ENCODE measurements at regions not wholly inside any gene's neighbourhood (a gene's known extent, or its start where the extent isn't known, plus 50 kb on each side); places are given as distances from the start of the nearest gene placed in this dataset.
"Not testable (repeated sequence)": the region's sequence is repeated elsewhere in the genome, so short reads cannot be mapped to it uniquely, and the experiment has no call there.

GRCh38 chr12:9411616-9412268 lies 196.0 kb downstream of the KLRB1 start:
- H3K4me2 ChIP-seq (ENCODE audit: control insufficient read depth, insufficient read depth); DNase-seq (ENCODE audit: low read depth, low spot score); SMC1A ChIA-PET (ENCODE audit: uncharacterized antibody, unreplicated experiment); H3K9ac ChIP-seq (ENCODE audit: control insufficient read depth, insufficient read depth, low read length); POLR2A ChIA-PET; H3K9me3 ChIP-seq (replicated peaks; ENCODE audit: control insufficient read depth, insufficient read depth, low read length); H3K27me3 ChIP-seq (replicated peaks in 1 of 2; ENCODE audit: control insufficient read depth in 2 of 2, insufficient read depth in 2 of 2, low read length in 1 of 2); H3K36me3 ChIP-seq (ENCODE audit: control insufficient read depth in 2 of 2, insufficient read depth in 2 of 2, low read length in 1 of 2); H3K4me1 ChIP-seq (ENCODE audit: control insufficient read depth, insufficient read depth, low read length); CTCF ChIA-PET; H4K20me1 ChIP-seq (ENCODE audit: control insufficient read depth, insufficient read depth); H3K79me2 ChIP-seq (ENCODE audit: control insufficient read depth, insufficient read depth, low read length); FAIRE-seq; H3K4me3 ChIP-seq; in situ Hi-C loops (cut with MboI); H3K27ac ChIP-seq (ENCODE audit: control insufficient read depth, insufficient read depth); RAD21 ChIA-PET (ENCODE audit: unreplicated experiment); BruUV-seq (replicated peaks); intact Hi-C loops (cut with micrococcal nuclease; ENCODE audit: unreplicated experiment): not testable (repeated sequence)
- H2AFZ ChIP-seq (ENCODE audit: control insufficient read depth, low read depth, low read length) = peak overlapping the region; percentile 33
- WGBS (ENCODE audit: insufficient coverage, insufficient replicate concordance, low lambda C conversion rate, missing lambda C conversion rate) = 20% methylated on average over 7 of the region's 7 CpGs
- ATAC-seq = peak; percentile 62
- TF ChIP-seq EGR1 (IDR thresholded peaks at IDR 0.05; ENCODE audit: borderline replicate concordance in 1 of 2, low read depth in 2 of 2, low read length in 2 of 2) = peak in 1 of 2 experiments; percentile 23; a peak in 1 of 3 replicates
- TF ChIP-seq RUNX3 (IDR thresholded peaks at IDR 0.05; ENCODE audit: low read length) = 0 out of 2 replicates have a peak, but pooled peaks have one; percentile 41

- H4K20me1 ChIP-seq (ENCODE audit: control insufficient read depth, insufficient read depth); CTCF ChIA-PET; intact Hi-C loops (cut with micrococcal nuclease; ENCODE audit: unreplicated experiment); H3K27ac ChIP-seq (ENCODE audit: control insufficient read depth, insufficient read depth); H3K4me1 ChIP-seq (ENCODE audit: control insufficient read depth, insufficient read depth, low read length); FAIRE-seq; H3K4me3 ChIP-seq; RAD21 ChIA-PET (ENCODE audit: unreplicated experiment); SMC1A ChIA-PET (ENCODE audit: uncharacterized antibody, unreplicated experiment); BruUV-seq (replicated peaks); H3K79me2 ChIP-seq (ENCODE audit: control insufficient read depth, insufficient read depth, low read length); H3K4me2 ChIP-seq (ENCODE audit: control insufficient read depth, insufficient read depth); H3K27me3 ChIP-seq (replicated peaks in 1 of 2; ENCODE audit: control insufficient read depth in 2 of 2, insufficient read depth in 2 of 2, low read length in 1 of 2); in situ Hi-C loops (cut with MboI); DNase-seq (ENCODE audit: low read depth, low spot score); ATAC-seq; H3K9ac ChIP-seq (ENCODE audit: control insufficient read depth, insufficient read depth, low read length); H3K36me3 ChIP-seq (ENCODE audit: control insufficient read depth in 2 of 2, insufficient read depth in 2 of 2, low read length in 1 of 2); H3K9me3 ChIP-seq (replicated peaks; ENCODE audit: control insufficient read depth, insufficient read depth, low read length); POLR2A ChIA-PET; H2AFZ ChIP-seq (ENCODE audit: control insufficient read depth, low read depth, low read length): not testable (repeated sequence)
- 98% methylated on average over 4 of the region's 4 CpGs for WGBS (ENCODE audit: insufficient coverage, insufficient replicate concordance, low lambda C conversion rate, missing lambda C conversion rate)
These were observed 199.2 kb upstream of the PZP start for GRCh38 chr12:9407425-9407748.
